GM19035 (cell line): ENCODE measurements at regions not wholly inside any gene's neighbourhood (a gene's known extent, or its start where the extent isn't known, plus 50 kb on each side); places are given as distances from the start of the nearest gene placed in this dataset.
A peak's percentile ranks its signal among the peaks of the same experiment; 100 is the strongest.

Source experiments
- ATAC-seq: cut with Tn5 transposase; IDR thresholded peaks from one replicate; pipeline ENCODE4 v1.9.1; 2021; ENCODE audit not compliant: unreplicated experiment

- peak; percentile 76 for ATAC-seq
Measured at GRCh38 chr4:74675673-74676279, 118.5 kb downstream of the BTC start.

DNA sequence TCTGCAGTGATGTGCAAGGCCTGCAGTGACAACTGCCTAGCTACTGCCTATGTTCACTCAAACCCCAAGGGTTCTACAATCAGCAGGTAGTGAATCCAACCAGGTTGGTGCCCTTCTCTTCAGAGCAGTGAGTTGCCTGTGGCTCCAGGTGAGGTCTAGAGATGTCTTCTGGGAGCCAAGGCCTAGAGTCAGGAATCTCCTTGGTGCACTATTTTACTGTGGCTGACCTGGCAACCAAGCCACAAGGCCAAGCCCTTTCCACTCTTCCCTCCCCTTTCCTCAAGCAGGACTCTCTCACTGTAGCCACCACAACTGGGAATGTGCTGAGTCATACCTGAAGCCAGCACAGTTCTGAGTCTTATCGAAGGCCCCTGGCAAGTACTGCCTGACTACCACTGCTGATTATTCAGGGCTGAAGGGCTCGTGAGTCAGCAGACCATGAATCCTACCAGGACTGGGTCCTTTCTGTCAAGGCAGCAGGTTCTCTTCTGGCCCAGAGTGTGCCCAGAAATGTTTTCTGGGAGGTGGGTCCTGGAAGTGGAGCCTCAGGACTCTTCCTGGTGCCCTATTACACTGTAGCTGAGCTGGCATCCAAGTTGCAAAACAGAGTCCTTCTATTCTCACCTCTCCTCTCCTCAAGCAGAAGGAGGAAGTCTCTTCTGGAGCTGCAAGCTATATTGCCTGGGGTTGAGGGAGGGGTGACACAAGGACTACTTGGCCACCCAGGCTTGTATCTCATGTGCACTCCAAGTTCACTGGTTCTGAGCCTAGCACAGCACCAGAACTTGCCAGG, 111.6 kb downstream of the BTC start:
- ATAC-seq, result no peak

- ATAC-seq, result no peak
Measured at GRCh38 chr4:74692972-74693371, 101.4 kb downstream of the BTC start.
